ENCODE measurements at regions not wholly inside any gene's neighbourhood (a gene's known extent, or its start where the extent isn't known, plus 50 kb on each side); places are given as distances from the start of the nearest gene placed in this dataset.

GRCh38 chr3:157595259-157595658, 92.0 kb upstream of the VEPH1 start:
- TF ChIP-seq EZH2phosphoT487 (IDR thresholded peaks at IDR 0.05; ENCODE audit: borderline replicate concordance, low read length) = no peak
- TF ChIP-seq, protein P1, sequence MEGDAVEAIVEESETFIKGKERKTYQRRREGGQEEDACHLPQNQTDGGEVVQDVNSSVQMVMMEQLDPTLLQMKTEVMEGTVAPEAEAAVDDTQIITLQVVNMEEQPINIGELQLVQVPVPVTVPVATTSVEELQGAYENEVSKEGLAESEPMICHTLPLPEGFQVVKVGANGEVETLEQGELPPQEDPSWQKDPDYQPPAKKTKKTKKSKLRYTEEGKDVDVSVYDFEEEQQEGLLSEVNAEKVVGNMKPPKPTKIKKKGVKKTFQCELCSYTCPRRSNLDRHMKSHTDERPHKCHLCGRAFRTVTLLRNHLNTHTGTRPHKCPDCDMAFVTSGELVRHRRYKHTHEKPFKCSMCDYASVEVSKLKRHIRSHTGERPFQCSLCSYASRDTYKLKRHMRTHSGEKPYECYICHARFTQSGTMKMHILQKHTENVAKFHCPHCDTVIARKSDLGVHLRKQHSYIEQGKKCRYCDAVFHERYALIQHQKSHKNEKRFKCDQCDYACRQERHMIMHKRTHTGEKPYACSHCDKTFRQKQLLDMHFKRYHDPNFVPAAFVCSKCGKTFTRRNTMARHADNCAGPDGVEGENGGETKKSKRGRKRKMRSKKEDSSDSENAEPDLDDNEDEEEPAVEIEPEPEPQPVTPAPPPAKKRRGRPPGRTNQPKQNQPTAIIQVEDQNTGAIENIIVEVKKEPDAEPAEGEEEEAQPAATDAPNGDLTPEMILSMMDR (IDR thresholded peaks at IDR 0.05; ENCODE audit: low read depth, low read length, poor library complexity, severe bottlenecking) = no peak
